ENCODE measurements at regions not wholly inside any gene's neighbourhood (a gene's known extent, or its start where the extent isn't known, plus 50 kb on each side); places are given as distances from the start of the nearest gene placed in this dataset.

- no peaks in the 10 kb centered on the region for H3K27me3 Mint-ChIP-seq
- no peaks in the 10 kb centered on the region for H3K36me3 Mint-ChIP-seq
- ATAC-seq (ENCODE audit: low read depth), result no peak
- no peak overlapping the region for H3K27ac Mint-ChIP-seq
- H3K9me3 Mint-ChIP-seq, result peaks cover 7% of the 10 kb centered on the region
- H3K4me3 Mint-ChIP-seq, result no peak overlapping the region
- DNase-seq (ENCODE audit: low spot score in 2 of 2), result no peak
- no peaks in the 10 kb centered on the region for H3K4me1 Mint-ChIP-seq
Observed at GRCh38 chr13:59126474-59126873, 1037.3 kb downstream of the DIAPH3 start.

- Mint-ChIP-seq H3K27ac (no peak overlapping the region), H3K4me1 (no peaks in the 10 kb centered on the region), H3K27me3 (no peaks in the 10 kb centered on the region), H3K9me3 (peaks cover 5% of the 10 kb centered on the region), H3K4me3 (no peak overlapping the region), H3K36me3 (no peaks in the 10 kb centered on the region)
- ATAC-seq (ENCODE audit: low read depth), result no peak
- DNase-seq (ENCODE audit: low spot score in 2 of 2), result no peak
Observed at GRCh38 chr13:59133903-59134302, 1029.8 kb downstream of the DIAPH3 start.

- H3K4me3 Mint-ChIP-seq, result no peak overlapping the region
- ATAC-seq (ENCODE audit: low read depth), result no peak
- no peaks in the 10 kb centered on the region for H3K27me3 Mint-ChIP-seq
- no peak overlapping the region for H3K27ac Mint-ChIP-seq
- H3K36me3 Mint-ChIP-seq, result no peaks in the 10 kb centered on the region
- H3K4me1 Mint-ChIP-seq, result no peaks in the 10 kb centered on the region
- DNase-seq (ENCODE audit: low spot score in 2 of 2), result no peak
- H3K9me3 Mint-ChIP-seq, result peaks cover 8% of the 10 kb centered on the region
Observed at GRCh38 chr13:59144700-59145099, 1019.0 kb downstream of the DIAPH3 start.

GRCh38 chr13:59145381-59145780 is 1018.3 kb downstream of the DIAPH3 start:
- Mint-ChIP-seq H3K27me3 (no peaks in the 10 kb centered on the region), H3K4me1 (no peaks in the 10 kb centered on the region), H3K9me3 (peaks cover 8% of the 10 kb centered on the region), H3K4me3 (no peak overlapping the region), H3K27ac (no peak overlapping the region), H3K36me3 (no peaks in the 10 kb centered on the region)
- ATAC-seq (ENCODE audit: low read depth), result no peak
- no peak for DNase-seq (ENCODE audit: low spot score in 2 of 2)

GRCh38 chr13:59157181-59157580 is 1006.5 kb downstream of the DIAPH3 start:
- no peak for ATAC-seq (ENCODE audit: low read depth)
- Mint-ChIP-seq H3K4me1 (no peaks in the 10 kb centered on the region), H3K4me3 (no peak overlapping the region), H3K36me3 (no peaks in the 10 kb centered on the region), H3K9me3 (peaks cover 4% of the 10 kb centered on the region), H3K27ac (no peak overlapping the region), H3K27me3 (no peaks in the 10 kb centered on the region)
- no peak for DNase-seq (ENCODE audit: low spot score in 2 of 2)

GRCh38 chr13:59166174-59166573 is 997.6 kb downstream of the DIAPH3 start:
- no peak for ATAC-seq (ENCODE audit: low read depth)
- peaks cover 4% of the 10 kb centered on the region for H3K9me3 Mint-ChIP-seq
- no peaks in the 10 kb centered on the region for H3K4me1 Mint-ChIP-seq
- no peaks in the 10 kb centered on the region for H3K27me3 Mint-ChIP-seq
- no peak for DNase-seq (ENCODE audit: low spot score in 2 of 2)
- H3K27ac Mint-ChIP-seq, result no peak overlapping the region
- H3K36me3 Mint-ChIP-seq, result no peaks in the 10 kb centered on the region
- H3K4me3 Mint-ChIP-seq, result no peak overlapping the region

- no peaks in the 10 kb centered on the region for H3K4me1 Mint-ChIP-seq
- H3K9me3 Mint-ChIP-seq, result peaks cover 1% of the 10 kb centered on the region
- no peak for DNase-seq (ENCODE audit: low spot score in 2 of 2)
- ATAC-seq (ENCODE audit: low read depth), result no peak
- no peak overlapping the region for H3K27ac Mint-ChIP-seq
- H3K36me3 Mint-ChIP-seq, result no peaks in the 10 kb centered on the region
- no peak overlapping the region for H3K4me3 Mint-ChIP-seq
- H3K27me3 Mint-ChIP-seq, result no peaks in the 10 kb centered on the region
Observed at GRCh38 chr13:59172076-59172475, 991.7 kb downstream of the DIAPH3 start.

GRCh38 chr13:59176775-59177174 is 987.0 kb downstream of the DIAPH3 start:
- H3K27ac Mint-ChIP-seq, result no peak overlapping the region
- no peak overlapping the region for H3K4me3 Mint-ChIP-seq
- H3K4me1 Mint-ChIP-seq, result no peaks in the 10 kb centered on the region
- no peak for ATAC-seq (ENCODE audit: low read depth)
- peaks cover 1% of the 10 kb centered on the region for H3K9me3 Mint-ChIP-seq
- H3K36me3 Mint-ChIP-seq, result no peaks in the 10 kb centered on the region
- H3K27me3 Mint-ChIP-seq, result no peaks in the 10 kb centered on the region
- no peak for DNase-seq (ENCODE audit: low spot score in 2 of 2)

- no peaks in the 10 kb centered on the region for H3K27me3 Mint-ChIP-seq
- H3K27ac Mint-ChIP-seq, result no peak overlapping the region
- ATAC-seq (ENCODE audit: low read depth) (no peak), DNase-seq (ENCODE audit: low spot score in 2 of 2) (no peak)
- H3K4me3 Mint-ChIP-seq, result no peak overlapping the region
- no peaks in the 10 kb centered on the region for H3K4me1 Mint-ChIP-seq
- no peaks in the 10 kb centered on the region for H3K36me3 Mint-ChIP-seq
- peaks cover 1% of the 10 kb centered on the region for H3K9me3 Mint-ChIP-seq
Observed at GRCh38 chr13:59178344-59178743, 985.4 kb downstream of the DIAPH3 start.

GRCh38 chr13:59182241-59182640 is 981.5 kb downstream of the DIAPH3 start:
- H3K4me3 Mint-ChIP-seq, result no peak overlapping the region
- no peaks in the 10 kb centered on the region for H3K4me1 Mint-ChIP-seq
- no peak overlapping the region for H3K27ac Mint-ChIP-seq
- H3K27me3 Mint-ChIP-seq, result no peaks in the 10 kb centered on the region
- DNase-seq (ENCODE audit: low spot score in 2 of 2) (no peak), ATAC-seq (ENCODE audit: low read depth) (no peak)
- no peaks in the 10 kb centered on the region for H3K36me3 Mint-ChIP-seq
- no peaks in the 10 kb centered on the region for H3K9me3 Mint-ChIP-seq

GRCh38 chr13:59197397-59197796 is 966.3 kb downstream of the DIAPH3 start:
- Mint-ChIP-seq H3K36me3 (no peaks in the 10 kb centered on the region), H3K27me3 (no peaks in the 10 kb centered on the region), H3K4me1 (no peaks in the 10 kb centered on the region), H3K9me3 (peaks cover 6% of the 10 kb centered on the region), H3K27ac (no peak overlapping the region), H3K4me3 (no peak overlapping the region)
- ATAC-seq (ENCODE audit: low read depth) (no peak), DNase-seq (ENCODE audit: low spot score in 2 of 2) (no peak)

GRCh38 chr13:59201841-59202240 is 961.9 kb downstream of the DIAPH3 start:
- Mint-ChIP-seq H3K4me1 (no peaks in the 10 kb centered on the region), H3K36me3 (no peaks in the 10 kb centered on the region), H3K9me3 (peaks cover 10% of the 10 kb centered on the region), H3K27me3 (no peaks in the 10 kb centered on the region), H3K27ac (no peak overlapping the region), H3K4me3 (no peak overlapping the region)
- ATAC-seq (ENCODE audit: low read depth) (no peak), DNase-seq (ENCODE audit: low spot score in 2 of 2) (no peak)

- H3K4me1 Mint-ChIP-seq, result no peaks in the 10 kb centered on the region
- no peak overlapping the region for H3K4me3 Mint-ChIP-seq
- no peak overlapping the region for H3K27ac Mint-ChIP-seq
- no peaks in the 10 kb centered on the region for H3K36me3 Mint-ChIP-seq
- H3K27me3 Mint-ChIP-seq, result no peaks in the 10 kb centered on the region
- DNase-seq (ENCODE audit: low spot score in 2 of 2) (no peak), ATAC-seq (ENCODE audit: low read depth) (no peak)
- peaks cover 10% of the 10 kb centered on the region for H3K9me3 Mint-ChIP-seq
Observed at GRCh38 chr13:59203855-59204254, 959.9 kb downstream of the DIAPH3 start.

- no peak for DNase-seq (ENCODE audit: low spot score in 2 of 2)
- no peak overlapping the region for H3K4me3 Mint-ChIP-seq
Observed at GRCh38 chr13:59205501-59205900, 958.2 kb downstream of the DIAPH3 start.

GRCh38 chr13:59208405-59209195 is 955.1 kb downstream of the DIAPH3 start:
- Mint-ChIP-seq H3K36me3 (no peaks in the 10 kb centered on the region), H3K4me1 (no peaks in the 10 kb centered on the region), H3K4me3 (no peak overlapping the region), H3K27me3 (no peaks in the 10 kb centered on the region), H3K9me3 (peaks cover 2% of the 10 kb centered on the region), H3K27ac (no peak overlapping the region)
- DNase-seq (ENCODE audit: low spot score in 2 of 2), result no peak
- ATAC-seq (ENCODE audit: low read depth), result no peak

More at GRCh38 chr13:59205501-59205900, 958.2 kb downstream of the DIAPH3 start:
- Mint-ChIP-seq H3K4me1 (no peaks in the 10 kb centered on the region), H3K36me3 (no peaks in the 10 kb centered on the region), H3K27ac (no peak overlapping the region), H3K27me3 (no peaks in the 10 kb centered on the region), H3K9me3 (peaks cover 9% of the 10 kb centered on the region)
- no peak for ATAC-seq (ENCODE audit: low read depth)

Data from memory B cell (primary cell).